Breast epithelium (tissue), 4 donors: ENCODE measurements at regions not wholly inside any gene's neighbourhood (a gene's known extent, or its start where the extent isn't known, plus 50 kb on each side); places are given as distances from the start of the nearest gene placed in this dataset.

Experiments used
- DNase-seq, 2 donors: peaks; one replicate each; pipeline ENCODE4 v3.0.0-alpha.2; 2019; ENCODE audit warnings: low spot score in 2 of 2
- H3K27ac ChIP-seq, 2 donors: fragments of 200-600 bp; sonication (generic) in 1 of 2; one replicate each; pipeline ENCODE4 v1.5.1; 2016 to 2019; ENCODE audit warnings: mild to moderate bottlenecking in 1 of 2
- H3K27me3 ChIP-seq, 2 donors: fragments of 200-600 bp; sonication (generic) in 1 of 2; one replicate each; pipeline versions ENCODE4 v1.5.1 to v1.6.0; 2017 to 2019; ENCODE audit warnings: control low read depth in 1 of 2, mild to moderate bottlenecking in 1 of 2
- H3K36me3 ChIP-seq: fragments of 200-600 bp; one replicate; pipeline ENCODE4 v1.5.1; 2019
- H3K4me1 ChIP-seq, 2 donors: fragments of 200-600 bp; sonication (generic); one replicate each; pipeline ENCODE4 v1.5.1; 2016 to 2019; ENCODE audit warnings: control low read depth in 1 of 2
- H3K4me3 ChIP-seq, 3 donors: fragments of 200-600 bp; sonication (generic); 1 replicate in 2 of 3; 2 replicates in 1 of 3; pipeline ENCODE4 v1.5.1; 2016 to 2019; ENCODE audit warnings: mild to moderate bottlenecking in 3 of 3, moderate library complexity in 2 of 3
- H3K9me3 ChIP-seq, 2 donors: fragments of 200-600 bp; sonication (generic) in 1 of 2; one replicate each; pipeline ENCODE4 v1.5.1; 2016 to 2019; ENCODE audit warnings: control low read depth in 1 of 2
- CTCF ChIP-seq, 3 donors: fragments of 450-650 bp; IDR thresholded peaks; one replicate each; pipeline ENCODE4 v1.5.1; 2016 to 2017; ENCODE audit warnings: antibody characterized with exemption in 3 of 3, mild to moderate bottlenecking in 3 of 3, moderate library complexity in 3 of 3
- POLR2A ChIP-seq: fragments of 450-650 bp; IDR thresholded peaks from one replicate; pipeline ENCODE4 v1.6.1; 2016; ENCODE audit warnings: antibody characterized with exemption, mild to moderate bottlenecking, moderate library complexity
- POLR2AphosphoS5 ChIP-seq, 3 donors: sonication (generic); formaldehyde crosslinking; IDR thresholded peaks; one replicate each; pipeline ENCODE4 v1.6.1; 2017; ENCODE audit warnings: antibody characterized with exemption in 3 of 3
- intact Hi-C: fragments of 100-400 bp; cut with DNase I; formaldehyde crosslinking; loops from one replicate; pipeline ENCODE4 v1.15.1; 2023; ENCODE audit warnings: low total_unique reads

GRCh38 chr10:89891006-89891535 lies 189.7 kb downstream of the KIF20B start:
- no peak overlapping the region for H3K27ac ChIP-seq
- no peaks in the 10 kb centered on the region for H3K9me3 ChIP-seq
- intact Hi-C loops, result no loop called here
- H3K4me3 ChIP-seq, result no peak overlapping the region
- H3K36me3 ChIP-seq, result no peaks in the 10 kb centered on the region
- TF ChIP-seq POLR2A, result no peak
- no peak for TF ChIP-seq CTCF (IDR thresholded peaks at IDR 0.05)
- no peak for TF ChIP-seq POLR2AphosphoS5 (IDR thresholded peaks at IDR 0.05)
- no peaks in the 10 kb centered on the region for H3K4me1 ChIP-seq
- no peak for DNase-seq
- no peaks in the 10 kb centered on the region for H3K27me3 ChIP-seq

GRCh38 chr10:89894051-89894450 lies 192.7 kb downstream of the KIF20B start:
- Histone ChIP-seq H3K4me3 (no peak overlapping the region), H3K9me3 (no peaks in the 10 kb centered on the region), H3K36me3 (no peaks in the 10 kb centered on the region), H3K27ac (no peak overlapping the region), H3K4me1 (no peaks in the 10 kb centered on the region), H3K27me3 (no peaks in the 10 kb centered on the region)
- TF ChIP-seq POLR2A (no peak), POLR2AphosphoS5 (IDR thresholded peaks at IDR 0.05) (no peak), CTCF (IDR thresholded peaks at IDR 0.05) (no peak)
- DNase-seq, result no peak
- intact Hi-C loops, result no loop called here

- intact Hi-C loops, result no loop called here
- TF ChIP-seq CTCF (IDR thresholded peaks at IDR 0.05) (no peak), POLR2A (no peak), POLR2AphosphoS5 (IDR thresholded peaks at IDR 0.05) (no peak)
Observed at GRCh38 chr10:89900554-89900953, 199.2 kb downstream of the KIF20B start.

GRCh38 chr10:89901895-89902294 lies 200.5 kb downstream of the KIF20B start:
- no peak overlapping the region for H3K4me3 ChIP-seq
- intact Hi-C loops, result no loop called here
- no peaks in the 10 kb centered on the region for H3K27me3 ChIP-seq
- DNase-seq, result no peak
- no peak overlapping the region for H3K27ac ChIP-seq
- H3K4me1 ChIP-seq, result no peaks in the 10 kb centered on the region
- no peaks in the 10 kb centered on the region for H3K36me3 ChIP-seq
- TF ChIP-seq POLR2AphosphoS5 (IDR thresholded peaks at IDR 0.05) (no peak), POLR2A (no peak), CTCF (IDR thresholded peaks at IDR 0.05) (no peak)
- no peaks in the 10 kb centered on the region for H3K9me3 ChIP-seq

More at GRCh38 chr10:89900554-89900953, 199.2 kb downstream of the KIF20B start:
- Histone ChIP-seq H3K9me3 (no peaks in the 10 kb centered on the region), H3K4me1 (no peaks in the 10 kb centered on the region), H3K4me3 (no peak overlapping the region), H3K36me3 (no peaks in the 10 kb centered on the region), H3K27me3 (no peaks in the 10 kb centered on the region), H3K27ac (no peak overlapping the region)
- no peak for DNase-seq

GRCh38 chr10:89904755-89905154 lies 203.4 kb downstream of the KIF20B start:
- H3K36me3 ChIP-seq, result no peaks in the 10 kb centered on the region
- no peaks in the 10 kb centered on the region for H3K9me3 ChIP-seq
- no peak overlapping the region for H3K27ac ChIP-seq
- H3K4me3 ChIP-seq, result no peak overlapping the region
- no peaks in the 10 kb centered on the region for H3K4me1 ChIP-seq
- intact Hi-C loops, result no loop called here
- TF ChIP-seq CTCF (IDR thresholded peaks at IDR 0.05), result no peak
- no peak for TF ChIP-seq POLR2A
- DNase-seq, result no peak
- H3K27me3 ChIP-seq, result no peaks in the 10 kb centered on the region
